Activated CD4-positive, alpha-beta T cell treated with anti-CD3 and anti-CD28 coated beads, Interleukin-2, Interleukin-6, amounts not matched to agents 100 ng/mL and 50 ng/mL, durations not matched to agents 16 hours and 8 hours (primary cell): ENCODE measurements at regions not wholly inside any gene's neighbourhood (a gene's known extent, or its start where the extent isn't known, plus 50 kb on each side); places are given as distances from the start of the nearest gene placed in this dataset.
"Not testable (repeated sequence)": the region's sequence is repeated elsewhere in the genome, so short reads cannot be mapped to it uniquely, and the experiment has no call there.

Experiments used
- DNase-seq: peaks from one replicate; pipeline ENCODE4 v3.0.0-alpha.2; 2020

DNA sequence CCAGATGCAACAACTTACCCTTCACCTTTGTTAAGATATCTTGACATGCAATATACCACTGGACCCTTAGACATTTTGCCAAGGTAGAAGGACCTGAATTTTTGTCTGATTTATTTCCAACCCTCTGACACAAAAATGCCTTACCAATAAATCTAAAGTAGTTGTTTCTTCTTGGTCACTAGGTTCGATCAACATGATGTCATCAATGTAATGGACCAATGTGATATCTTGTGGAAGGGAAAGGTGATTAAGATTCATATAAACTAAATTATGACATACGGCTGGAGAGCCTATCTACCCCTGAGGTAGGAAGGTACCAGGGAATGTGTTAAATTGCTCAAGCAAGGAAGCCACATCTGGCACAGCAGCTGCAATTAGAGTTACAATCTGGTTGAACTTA lies 67.7 kb upstream of the SERPINE2 start:
- DNase-seq = no peak

DNA sequence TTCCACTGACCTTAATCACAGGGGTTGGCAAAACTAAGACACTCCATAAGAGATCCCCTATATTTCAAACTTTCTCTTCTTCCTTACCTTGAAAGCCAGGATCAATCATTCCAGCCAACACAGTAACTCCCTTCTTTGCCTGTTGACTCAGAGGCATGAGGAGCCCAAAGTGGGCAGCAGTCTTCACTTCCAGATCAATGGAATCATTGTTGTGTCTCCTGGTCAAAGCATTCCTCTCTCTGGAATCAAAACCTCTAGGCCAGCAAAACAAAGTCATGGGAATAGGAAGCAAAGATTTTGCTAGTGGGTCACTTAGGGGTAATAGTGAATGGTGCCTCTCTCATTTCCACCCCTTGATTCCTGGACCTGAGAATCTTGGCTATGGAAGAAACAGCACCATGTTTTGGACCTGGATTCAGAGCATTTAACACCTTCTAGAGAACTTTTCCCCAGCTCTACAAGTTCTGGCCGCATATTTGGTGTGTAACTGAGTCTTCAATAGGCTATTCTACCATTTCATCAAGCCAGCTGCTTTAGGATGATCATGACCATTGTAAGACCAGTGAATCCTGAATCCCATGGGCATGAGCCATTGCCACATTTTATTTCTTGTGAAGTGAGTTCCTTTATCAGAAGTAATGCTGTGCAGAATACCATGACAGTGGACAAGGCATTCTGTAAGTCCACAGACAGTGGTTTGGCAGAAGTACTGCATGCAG lies 65.7 kb upstream of the SERPINE2 start:
- DNase-seq = no peak

GRCh38 chr2:224103651-224104050 lies 64.6 kb upstream of the SERPINE2 start:
- DNase-seq = no peak

GRCh38 chr2:224102991-224103390 lies 63.9 kb upstream of the SERPINE2 start:
- no peak for DNase-seq

- peak; percentile 7 for DNase-seq
Measured at GRCh38 chr2:224101820-224102630, 62.9 kb upstream of the SERPINE2 start.

- DNase-seq = no peak
Measured at GRCh38 chr2:224099861-224100643, 61.0 kb upstream of the SERPINE2 start.

DNA sequence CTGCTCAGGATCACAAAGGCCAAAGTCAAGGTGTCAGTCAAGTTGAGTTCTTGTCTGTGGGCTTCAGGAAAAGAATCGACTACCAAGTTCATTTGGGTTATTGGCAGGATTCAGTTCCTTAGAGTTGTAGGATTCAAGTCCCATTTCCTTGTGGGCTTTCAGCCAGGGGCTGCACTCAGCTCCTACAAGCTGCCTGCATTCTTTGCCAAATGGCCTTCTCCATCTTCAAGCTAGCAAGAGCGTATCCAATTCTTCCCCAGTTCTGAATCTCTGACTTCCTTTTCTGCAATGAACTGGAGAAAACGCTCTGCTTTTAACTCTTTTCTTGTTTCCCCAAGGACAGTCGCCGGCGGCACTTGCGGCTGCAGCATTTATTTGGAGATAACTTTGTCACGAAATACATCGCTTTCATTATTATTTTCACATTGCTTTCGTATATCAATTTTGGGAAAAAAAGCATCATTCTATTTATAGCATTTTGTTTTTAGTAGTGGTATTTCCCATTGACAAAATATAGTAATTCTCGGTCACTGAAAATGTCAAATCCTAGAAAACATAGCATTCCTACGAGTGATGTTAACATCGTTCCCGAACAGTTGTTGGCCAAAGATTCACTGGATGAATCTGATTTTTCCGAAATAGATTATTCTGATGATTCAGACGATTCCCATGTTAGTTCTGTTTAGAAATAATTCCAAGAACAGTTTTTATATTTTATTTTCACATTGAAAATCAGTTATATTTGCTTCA lies 59.6 kb upstream of the SERPINE2 start:
- no peak for DNase-seq

DNA sequence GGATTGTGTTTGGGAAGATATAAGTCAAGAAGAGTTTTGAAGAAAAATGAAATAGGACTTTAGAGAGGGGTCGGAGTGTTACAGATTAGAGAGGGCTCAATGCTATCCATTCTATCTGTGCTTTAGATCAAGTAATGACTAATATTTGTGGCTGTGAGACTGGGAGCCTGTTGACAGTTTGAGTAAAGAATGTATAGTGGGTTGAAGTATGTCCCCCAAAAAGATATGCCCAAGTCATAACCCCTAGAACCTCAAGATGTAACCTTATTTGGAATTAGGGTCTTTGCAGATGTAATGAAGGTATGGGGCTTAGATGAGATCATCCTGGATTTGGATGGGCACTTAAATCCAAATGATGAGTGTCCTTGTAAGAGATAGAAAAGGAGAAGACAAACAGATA lies 55.3 kb upstream of the SERPINE2 start:
- DNase-seq = no peak

- not testable (repeated sequence) for DNase-seq
Measured at GRCh38 chr2:224091671-224092070, 52.6 kb upstream of the SERPINE2 start.

GRCh38 chr2:224089606-224090005 lies 50.5 kb upstream of the SERPINE2 start:
- not testable (repeated sequence) for DNase-seq
